GM20000 (cell line): ENCODE measurements at regions not wholly inside any gene's neighbourhood (a gene's known extent, or its start where the extent isn't known, plus 50 kb on each side); places are given as distances from the start of the nearest gene placed in this dataset.
"Not testable (repeated sequence)": the region's sequence is repeated elsewhere in the genome, so short reads cannot be mapped to it uniquely, and the experiment has no call there.

Source experiments
- DNase-seq: peaks from one replicate; pipeline ENCODE4 v3.0.0; 2012; ENCODE audit warnings: low spot score
- CTCF ChIP-seq: IDR thresholded peaks from 2 replicates; pipeline ENCODE4 v1.5.1; 2012; ENCODE audit warnings: mild to moderate bottlenecking, control low read depth; ENCODE audit errors: extremely low read depth, missing control alignments

- no peak for DNase-seq
- TF ChIP-seq CTCF = no peak
These were observed 102.2 kb upstream of the ZFP42 start for GRCh38 chr4:187893418-187893817.

- no peak for DNase-seq
- TF ChIP-seq CTCF = no peak
These were observed 92.5 kb upstream of the ZFP42 start for GRCh38 chr4:187903106-187903505.

- no peak for TF ChIP-seq CTCF
- DNase-seq = no peak
These were observed 91.9 kb upstream of the ZFP42 start for GRCh38 chr4:187903700-187904099.

- TF ChIP-seq CTCF = no peak
These were observed 87.5 kb upstream of the ZFP42 start for GRCh38 chr4:187908079-187908561.

GRCh38 chr4:187908731-187909130 lies 86.8 kb upstream of the ZFP42 start:
- DNase-seq = no peak
- no peak for TF ChIP-seq CTCF

More at GRCh38 chr4:187908079-187908561, 87.5 kb upstream of the ZFP42 start:
- no peak for DNase-seq

- no peak for TF ChIP-seq CTCF
- DNase-seq = no peak
These were observed 84.8 kb upstream of the ZFP42 start for GRCh38 chr4:187910741-187911140.

- not testable (repeated sequence) for DNase-seq
These were observed 80.2 kb upstream of the ZFP42 start for GRCh38 chr4:187915406-187915805.

- no peak for DNase-seq
- TF ChIP-seq CTCF = no peak
These were observed 75.6 kb upstream of the ZFP42 start for GRCh38 chr4:187919966-187920365.
